ENCODE measurements at regions not wholly inside any gene's neighbourhood (a gene's known extent, or its start where the extent isn't known, plus 50 kb on each side); places are given as distances from the start of the nearest gene placed in this dataset.

- Histone ChIP-seq H3K14ac (ENCODE audit: insufficient read length) (no peak overlapping the region), H2AFZ (ENCODE audit: low read length) (no peak overlapping the region), H3K18ac (ENCODE audit: extremely low read depth, low read length) (no peak overlapping the region), H3K23me2 (ENCODE audit: low read depth, low read length) (no peaks in the 10 kb centered on the region), H4K5ac (ENCODE audit: insufficient read length, low read depth, low read length) (no peak overlapping the region), H3K23ac (ENCODE audit: insufficient read length) (no peak overlapping the region), H3K27ac (ENCODE audit: low read depth, low read length) (no peak overlapping the region), H2BK5ac (ENCODE audit: low read depth, low read length) (no peak overlapping the region), H3K27me3 (replicated peaks in 1 of 4; ENCODE audit: control insufficient read depth in 3 of 4, extremely low read depth in 1 of 4, insufficient read depth in 3 of 4, low read length in 3 of 4) (no peaks in the 10 kb centered on the region), H4K20me1 (replicated peaks in 1 of 2; ENCODE audit: control insufficient read depth in 1 of 2, insufficient read depth in 2 of 2, low read length in 2 of 2) (no peaks in the 10 kb centered on the region), H3K4me2 (ENCODE audit: insufficient read depth in 1 of 2, low read depth in 2 of 2, low read length in 2 of 2) (no peak overlapping the region), H4K91ac (replicated peaks; ENCODE audit: insufficient read length, low read length) (no peak overlapping the region), H3K4ac (replicated peaks; ENCODE audit: insufficient read length, low read depth, low read length) (no peak overlapping the region), H3K36me3 (ENCODE audit: control insufficient read depth in 2 of 4, insufficient read depth in 4 of 4, low read length in 3 of 4) (no peaks in the 10 kb centered on the region), H4K8ac (ENCODE audit: extremely low read depth, insufficient read depth, low read length) (no peak overlapping the region), H3K79me2 (ENCODE audit: control insufficient read depth in 1 of 2, insufficient read depth in 2 of 2, low read length in 2 of 2) (no peaks in the 10 kb centered on the region), H3K4me3 (ENCODE audit: extremely low read depth in 1 of 4, insufficient read depth in 2 of 4, low read depth in 3 of 4, low read length in 4 of 4) (no peak overlapping the region), H3K79me1 (ENCODE audit: low read depth, low read length) (no peaks in the 10 kb centered on the region), H2AK5ac (ENCODE audit: low read depth, low read length) (no peak overlapping the region), H3K9me3 (ENCODE audit: insufficient read depth in 2 of 2, low read depth in 1 of 2, low read length in 1 of 2) (no peaks in the 10 kb centered on the region), H2BK12ac (ENCODE audit: low read depth, low read length) (no peak overlapping the region), H2BK20ac (ENCODE audit: low read length) (no peak overlapping the region), H3K4me1 (replicated peaks in 1 of 4; ENCODE audit: control insufficient read depth in 3 of 4, insufficient read depth in 4 of 4, low read length in 3 of 4) (peaks cover 0 to 8% (median 3%) of the 10 kb centered on the region in 4 experiments; a peak in 5 of 7 replicates), H3K56ac (replicated peaks; ENCODE audit: insufficient read length, low read depth, low read length) (no peak overlapping the region), H2BK120ac (replicated peaks; ENCODE audit: low read depth, low read length) (no peak overlapping the region), H2BK15ac (ENCODE audit: low read length) (no peak overlapping the region), H3K9ac (replicated peaks in 1 of 4; ENCODE audit: extremely low read depth in 1 of 4, low read depth in 3 of 4, low read length in 3 of 4) (no peak overlapping the region)
- CTCF ChIA-PET (ENCODE audit: partially characterized antibody) = interaction anchor here (0.9 kb wide), 1 partner anchor 11 kb away, joined by 3 read pairs; no protein-coding TSS in a partner anchor
- DNase-seq (ENCODE audit: low read depth in 1 of 2, low spot score in 2 of 2) = no peak
- WGBS, 2 experiments (ENCODE audit: extremely low coverage in 1 of 2, insufficient coverage in 1 of 2, insufficient read length in 1 of 2, insufficient replicate concordance in 2 of 2, low coverage in 1 of 2, low lambda C conversion rate in 2 of 2, missing lambda C conversion rate in 1 of 2) = 89% methylated on average over 1 of the region's 1 CpG; no CpG with 5 or more reads in 1 of the 2 experiments
- FAIRE-seq = no peak
- POLR2A ChIA-PET (ENCODE audit: partially characterized antibody) = no interaction called here
- TF ChIP-seq HDAC2 (IDR thresholded peaks at IDR 0.05; ENCODE audit: borderline replicate concordance in 1 of 2, low read depth in 2 of 2, low read length in 2 of 2) (no peak), POU5F1 (IDR thresholded peaks at IDR 0.05; ENCODE audit: low read depth, low read length) (no peak), ASH2L (IDR thresholded peaks at IDR 0.05; ENCODE audit: low read length) (no peak), RNF2 (IDR thresholded peaks at IDR 0.05; ENCODE audit: borderline replicate concordance, low read depth, low read length, missing control alignments, poor library complexity, severe bottlenecking) (no peak), SIRT6 (IDR thresholded peaks at IDR 0.05; ENCODE audit: low read length) (no peak), JUN (IDR thresholded peaks at IDR 0.05; ENCODE audit: low read depth, low read length) (no peak), E2F6 (IDR thresholded peaks at IDR 0.05) (no peak), CBX5 (IDR thresholded peaks at IDR 0.05; ENCODE audit: low read depth, low read length) (no peak), SUZ12 (IDR thresholded peaks at IDR 0.05; ENCODE audit: low read length) (no peak), TEAD4 (IDR thresholded peaks at IDR 0.05; ENCODE audit: low read depth, low read length) (no peak), CHD2 (IDR thresholded peaks at IDR 0.05; ENCODE audit: low read length) (no peak), RBBP5 (IDR thresholded peaks at IDR 0.05; ENCODE audit: borderline replicate concordance, low read depth, low read length) (no peak), BACH1 (IDR thresholded peaks at IDR 0.05; ENCODE audit: low read length) (no peak), CHD1 (IDR thresholded peaks at IDR 0.05; ENCODE audit: low read depth, low read length) (no peak), KDM1A (IDR thresholded peaks at IDR 0.05; ENCODE audit: borderline replicate concordance, low read length) (no peak)
These were observed 87.8 kb downstream of the PFDN4 start for GRCh38 chr20:54295686-54296085.

Measured in H1 (cell line).